Peyer's patch (tissue), 4 donors: ENCODE measurements at regions not wholly inside any gene's neighbourhood (a gene's known extent, or its start where the extent isn't known, plus 50 kb on each side); places are given as distances from the start of the nearest gene placed in this dataset.

Experiments used
- DNase-seq, 3 donors: peaks; one replicate each; pipeline ENCODE4 v3.0.0-alpha.2; 2017 to 2019
- H3K27ac ChIP-seq, 4 donors: fragments of 200-600 bp; sonication (generic); one replicate each; pipeline ENCODE4 v1.5.1; 2016 to 2019
- H3K27me3 ChIP-seq, 2 donors: fragments of 200-600 bp; sonication (generic); one replicate each; pipeline ENCODE4 v1.5.1; 2019
- H3K36me3 ChIP-seq, 3 donors: fragments of 200-600 bp; sonication (generic); one replicate each; pipeline ENCODE4 v1.5.1; 2016 to 2019
- H3K4me1 ChIP-seq, 4 donors: fragments of 200-600 bp; sonication (generic); one replicate each; pipeline ENCODE4 v1.5.1; 2016 to 2019
- H3K4me3 ChIP-seq, 4 donors: fragments of 200-600 bp; sonication (generic); 1 replicate in 3 of 4; 2 replicates in 1 of 4; pipeline ENCODE4 v1.5.1; 2016 to 2019; ENCODE audit warnings: mild to moderate bottlenecking in 1 of 4
- H3K9me3 ChIP-seq, 4 donors: fragments of 200-600 bp; sonication (generic); one replicate each; pipeline ENCODE4 v1.5.1; 2016 to 2019; ENCODE audit warnings: mild to moderate bottlenecking in 1 of 4
- POLR2A ChIP-seq, 2 donors: fragments of 450-650 bp; IDR thresholded peaks; one replicate each; pipeline ENCODE4 v1.5.1; 2017; ENCODE audit warnings: antibody characterized with exemption in 2 of 2, mild to moderate bottlenecking in 2 of 2, moderate library complexity in 2 of 2
- TF ChIP-seq, protein P1 (sequence below), 6 experiments: fragments of 450-650 bp in 4 of 6; fragments of 200-600 bp in 2 of 6; sonication (generic) in 1 of 6; IDR thresholded peaks; one replicate each; pipeline ENCODE4 v1.5.1; 2017 to 2019; ENCODE audit warnings: antibody characterized with exemption in 6 of 6, mild to moderate bottlenecking in 3 of 6, moderate library complexity in 1 of 6

DNA sequence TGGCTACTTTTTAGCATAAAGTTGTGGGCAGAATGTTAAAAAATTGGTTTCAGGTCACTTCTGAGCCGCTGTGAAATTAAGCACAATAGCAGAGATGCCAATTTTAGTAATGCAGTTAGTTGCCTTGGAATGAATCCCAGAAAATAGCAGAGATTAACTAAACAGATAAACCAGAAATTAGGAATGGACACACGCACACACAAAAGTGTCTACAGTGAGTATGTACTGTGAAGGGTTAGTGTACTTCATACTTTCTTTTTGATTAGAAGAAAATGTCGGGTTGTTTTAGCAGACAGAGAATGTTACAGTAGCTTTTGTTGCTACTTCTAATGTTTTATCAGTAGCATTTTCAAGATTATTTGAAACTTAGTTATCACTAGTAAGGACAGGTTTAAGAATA is 106.7 kb downstream of the LEPR start:
- Histone ChIP-seq H3K4me3 (peak overlapping the region in 1 of 4 donors; percentile 55), H3K4me1 (peaks cover 0 to 8% (median 0%) of the 10 kb centered on the region in 4 donors), H3K27me3 (peaks cover 0 to 10% of the 10 kb centered on the region in 2 donors), H3K27ac (no peak overlapping the region), H3K9me3 (no peaks in the 10 kb centered on the region), H3K36me3 (no peaks in the 10 kb centered on the region)
- TF ChIP-seq, protein P1, sequence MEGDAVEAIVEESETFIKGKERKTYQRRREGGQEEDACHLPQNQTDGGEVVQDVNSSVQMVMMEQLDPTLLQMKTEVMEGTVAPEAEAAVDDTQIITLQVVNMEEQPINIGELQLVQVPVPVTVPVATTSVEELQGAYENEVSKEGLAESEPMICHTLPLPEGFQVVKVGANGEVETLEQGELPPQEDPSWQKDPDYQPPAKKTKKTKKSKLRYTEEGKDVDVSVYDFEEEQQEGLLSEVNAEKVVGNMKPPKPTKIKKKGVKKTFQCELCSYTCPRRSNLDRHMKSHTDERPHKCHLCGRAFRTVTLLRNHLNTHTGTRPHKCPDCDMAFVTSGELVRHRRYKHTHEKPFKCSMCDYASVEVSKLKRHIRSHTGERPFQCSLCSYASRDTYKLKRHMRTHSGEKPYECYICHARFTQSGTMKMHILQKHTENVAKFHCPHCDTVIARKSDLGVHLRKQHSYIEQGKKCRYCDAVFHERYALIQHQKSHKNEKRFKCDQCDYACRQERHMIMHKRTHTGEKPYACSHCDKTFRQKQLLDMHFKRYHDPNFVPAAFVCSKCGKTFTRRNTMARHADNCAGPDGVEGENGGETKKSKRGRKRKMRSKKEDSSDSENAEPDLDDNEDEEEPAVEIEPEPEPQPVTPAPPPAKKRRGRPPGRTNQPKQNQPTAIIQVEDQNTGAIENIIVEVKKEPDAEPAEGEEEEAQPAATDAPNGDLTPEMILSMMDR (IDR thresholded peaks at IDR 0.05) = no peak
- TF ChIP-seq POLR2A (IDR thresholded peaks at IDR 0.05) = no peak
- no peak for DNase-seq

DNA sequence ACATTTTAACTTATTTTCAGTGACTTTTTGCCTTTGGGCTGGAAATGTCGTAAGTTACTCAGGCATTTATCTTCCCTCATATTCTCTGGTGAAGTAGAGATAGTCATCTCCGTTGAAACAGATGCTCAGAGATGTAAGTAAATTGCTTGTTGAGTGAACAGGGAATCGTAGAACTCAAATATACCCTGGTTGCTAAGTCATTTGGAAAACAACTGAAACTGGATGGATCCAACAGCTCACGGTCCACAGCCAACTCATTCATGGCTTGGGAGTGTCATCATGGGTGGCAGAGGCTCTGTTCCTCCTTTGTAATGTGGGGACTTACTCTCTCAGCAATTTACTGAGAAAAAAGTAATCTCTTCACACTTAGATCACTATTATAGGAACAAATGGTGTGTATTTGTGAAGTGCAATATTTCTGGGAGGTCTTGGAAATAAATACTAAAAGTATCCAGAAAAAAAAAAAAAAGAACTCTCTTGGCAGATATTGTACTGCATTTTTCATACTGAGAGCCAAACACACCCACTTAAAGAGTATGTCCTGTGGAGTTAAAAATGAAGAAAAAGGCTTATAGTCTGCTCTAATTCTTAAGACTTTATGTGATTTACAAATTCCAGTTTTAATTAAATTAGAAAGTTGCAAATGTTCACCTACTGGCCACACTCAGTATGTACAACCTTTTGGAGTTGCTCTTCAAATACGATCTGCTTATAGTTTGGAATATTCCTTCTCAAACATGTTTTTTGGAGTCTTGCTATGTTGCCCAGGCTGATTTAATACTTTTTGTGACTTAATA is 107.4 kb downstream of the LEPR start:
- no peak for TF ChIP-seq POLR2A (IDR thresholded peaks at IDR 0.05)
- TF ChIP-seq, protein P1 (IDR thresholded peaks at IDR 0.05) = no peak
- Histone ChIP-seq H3K4me3 (no peak overlapping the region), H3K27me3 (peaks cover 0 to 10% of the 10 kb centered on the region in 2 donors), H3K36me3 (no peaks in the 10 kb centered on the region), H3K27ac (no peak overlapping the region), H3K9me3 (no peaks in the 10 kb centered on the region), H3K4me1 (peaks cover 0 to 8% (median 0%) of the 10 kb centered on the region in 4 donors)
- no peak for DNase-seq

DNA sequence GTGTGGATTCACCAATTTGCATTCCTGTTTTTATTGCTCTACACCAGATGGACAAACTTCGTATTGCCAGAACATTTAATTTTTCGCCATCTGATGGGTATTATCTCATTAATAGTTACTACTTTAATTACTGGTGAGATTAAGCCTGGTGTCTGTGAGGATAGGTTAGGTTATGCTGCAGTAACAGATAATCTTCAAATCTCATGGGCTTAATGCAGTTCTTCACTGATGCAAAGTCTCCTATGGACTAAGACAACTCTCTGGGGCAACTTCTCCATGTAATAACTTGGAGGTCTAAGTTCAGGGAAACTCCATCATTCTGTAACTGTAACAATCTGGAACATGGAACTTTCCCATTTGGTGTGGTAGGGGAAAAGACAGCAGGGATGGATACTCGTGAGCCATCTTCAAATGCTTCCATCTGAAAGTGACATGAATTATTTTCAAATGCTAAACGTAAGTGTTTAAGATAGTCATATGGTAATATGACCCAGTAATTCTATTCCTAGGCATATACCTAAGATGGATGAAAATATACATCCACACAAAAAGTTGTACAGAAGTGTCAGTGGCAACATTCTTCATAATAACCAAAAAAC is 111.6 kb downstream of the LEPR start:
- no peak overlapping the region for H3K27ac ChIP-seq
- no peaks in the 10 kb centered on the region for H3K9me3 ChIP-seq
- H3K4me1 ChIP-seq = no peaks in the 10 kb centered on the region
- TF ChIP-seq, protein P1 (IDR thresholded peaks at IDR 0.05) = no peak
- TF ChIP-seq POLR2A (IDR thresholded peaks at IDR 0.05) = no peak
- no peak for DNase-seq
- no peaks in the 10 kb centered on the region for H3K27me3 ChIP-seq
- no peak overlapping the region for H3K4me3 ChIP-seq
- no peaks in the 10 kb centered on the region for H3K36me3 ChIP-seq

DNA sequence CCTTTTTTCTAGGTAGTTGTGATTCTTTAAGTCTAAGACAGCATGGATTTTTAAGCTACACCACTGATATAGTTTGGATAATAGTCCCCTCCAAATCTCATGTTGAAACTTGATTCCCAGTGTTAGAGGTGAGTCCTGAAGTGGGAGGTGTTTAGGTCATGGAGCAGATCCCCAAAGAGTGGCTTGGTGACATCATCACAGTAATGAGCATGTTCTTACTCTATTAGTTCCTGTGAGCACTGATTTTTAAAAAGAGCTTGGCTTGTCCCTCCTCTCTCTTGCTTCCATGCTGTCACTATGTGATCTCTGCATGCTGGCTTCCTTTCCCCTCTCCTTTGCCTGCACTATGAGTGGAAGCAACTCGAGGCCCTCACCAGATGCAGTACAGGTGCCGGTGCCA is 115.5 kb downstream of the LEPR start:
- DNase-seq = no peak
- H3K27ac ChIP-seq = no peak overlapping the region
- no peaks in the 10 kb centered on the region for H3K4me1 ChIP-seq
- TF ChIP-seq, protein P1 (IDR thresholded peaks at IDR 0.05) = no peak
- TF ChIP-seq POLR2A (IDR thresholded peaks at IDR 0.05) = no peak
- no peaks in the 10 kb centered on the region for H3K27me3 ChIP-seq
- H3K4me3 ChIP-seq = no peak overlapping the region
- H3K36me3 ChIP-seq = no peaks in the 10 kb centered on the region
- no peaks in the 10 kb centered on the region for H3K9me3 ChIP-seq

DNA sequence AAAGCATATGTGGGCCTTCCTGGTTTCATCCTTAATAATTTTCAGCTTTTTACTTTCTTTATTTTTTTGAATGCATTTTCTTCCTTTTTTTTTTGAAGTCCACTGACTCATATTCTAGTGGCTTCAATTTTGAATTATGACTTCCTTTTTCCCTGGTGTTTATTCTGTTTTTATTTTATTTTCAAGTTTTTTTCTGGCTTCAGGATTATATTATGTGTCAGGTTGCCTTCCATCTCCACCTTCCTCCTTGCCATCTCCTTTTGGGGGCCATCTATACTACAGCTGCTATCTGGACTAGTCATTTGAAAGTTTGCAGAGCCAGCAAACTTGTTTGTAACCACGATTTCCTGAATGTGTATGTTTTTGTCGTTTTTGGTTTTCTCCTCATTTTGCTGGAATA is 117.6 kb downstream of the LEPR start:
- Histone ChIP-seq H3K4me3 (no peak overlapping the region), H3K9me3 (no peaks in the 10 kb centered on the region), H3K36me3 (no peaks in the 10 kb centered on the region), H3K27ac (no peak overlapping the region), H3K27me3 (no peaks in the 10 kb centered on the region), H3K4me1 (no peaks in the 10 kb centered on the region)
- TF ChIP-seq, protein P1 (IDR thresholded peaks at IDR 0.05) = no peak
- TF ChIP-seq POLR2A (IDR thresholded peaks at IDR 0.05) = no peak
- no peak for DNase-seq
